ENCODE measurements at regions not wholly inside any gene's neighbourhood (a gene's known extent, or its start where the extent isn't known, plus 50 kb on each side); places are given as distances from the start of the nearest gene placed in this dataset.

DNA sequence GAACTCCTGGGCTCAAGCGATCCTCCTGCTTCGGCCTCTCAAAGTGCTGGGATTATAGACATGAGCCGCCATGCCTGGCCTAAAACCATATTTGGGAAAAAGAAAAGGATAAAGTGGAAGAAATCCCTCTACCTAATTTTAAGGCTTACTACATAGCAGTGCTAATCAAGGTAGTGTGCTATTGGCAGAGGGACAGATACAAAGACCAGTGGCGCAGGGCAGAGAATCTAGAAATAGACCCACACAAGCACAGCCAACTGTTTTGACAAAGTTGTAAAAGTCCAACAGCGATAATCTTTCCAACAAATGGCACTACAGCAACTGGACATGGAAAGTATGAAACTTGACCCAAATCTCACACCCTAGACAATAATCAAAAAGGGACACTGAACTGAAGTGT lies 138.4 kb downstream of the TFCP2L1 start:
- H3K27ac ChIP-seq (ENCODE audit: low read depth, low read length): no peak overlapping the region
- H3K36me3 ChIP-seq (ENCODE audit: control insufficient read depth in 2 of 3, insufficient read depth in 3 of 3, low read length in 3 of 3): no peaks in the 10 kb centered on the region
- H3K4me3 ChIP-seq (ENCODE audit: low read length): no peak overlapping the region
- H3K4me1 ChIP-seq (ENCODE audit: control insufficient read depth in 2 of 2, insufficient read depth in 2 of 2, low read length in 2 of 2): no peaks in the 10 kb centered on the region
- CTCF ChIA-PET: no interaction called here
- no peaks in the 10 kb centered on the region for H3K9me3 ChIP-seq (ENCODE audit: control insufficient read depth in 2 of 3, low read length in 3 of 3)
- intact Hi-C loops (cut with micrococcal nuclease): no loop called here
- Mint-ChIP-seq H3K4me3 (no peak overlapping the region), H3K36me3 (no peaks in the 10 kb centered on the region), H3K27me3 (peaks cover 0 to 18% (median 11%) of the 10 kb centered on the region in 5 donors), H3K27ac (no peak overlapping the region), H3K4me1 (no peaks in the 10 kb centered on the region), H3K9me3 (no peaks in the 10 kb centered on the region)
- no peak for ATAC-seq
- POLR2A ChIA-PET: no interaction called here
- DNase-seq: no peak
- no peaks in the 10 kb centered on the region for H3K27me3 ChIP-seq (ENCODE audit: control insufficient read depth in 2 of 2, insufficient read depth in 2 of 2, low read length in 2 of 2)

DNA sequence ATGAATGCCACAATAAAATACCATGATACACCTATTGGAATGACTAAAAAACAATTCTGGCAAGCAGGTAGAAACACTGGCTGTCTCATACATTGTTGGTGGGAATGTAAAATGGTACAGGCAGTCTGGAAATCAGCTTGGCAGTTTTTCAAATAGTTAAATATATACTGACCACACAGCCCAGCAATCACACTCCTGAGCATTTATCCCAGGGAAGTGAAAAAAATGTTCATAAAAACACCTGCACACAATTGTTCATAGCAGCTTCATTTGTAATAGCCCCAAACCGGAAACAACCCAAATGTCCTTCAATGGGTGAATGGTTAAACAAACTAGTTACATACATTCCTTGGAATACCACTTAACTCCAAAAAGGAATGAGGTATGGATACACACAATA lies 137.2 kb downstream of the TFCP2L1 start:
- Mint-ChIP-seq H3K4me1 (no peaks in the 10 kb centered on the region), H3K4me3 (no peak overlapping the region), H3K27ac (no peak overlapping the region), H3K36me3 (no peaks in the 10 kb centered on the region), H3K9me3 (no peaks in the 10 kb centered on the region), H3K27me3 (peaks cover 0 to 12% (median 10%) of the 10 kb centered on the region in 5 donors)
- no peaks in the 10 kb centered on the region for H3K9me3 ChIP-seq (ENCODE audit: control insufficient read depth in 2 of 3, low read length in 3 of 3)
- H3K4me1 ChIP-seq (ENCODE audit: control insufficient read depth in 2 of 2, insufficient read depth in 2 of 2, low read length in 2 of 2): no peaks in the 10 kb centered on the region
- DNase-seq: no peak
- intact Hi-C loops (cut with micrococcal nuclease): no loop called here
- no peak overlapping the region for H3K4me3 ChIP-seq (ENCODE audit: low read length)
- H3K36me3 ChIP-seq (ENCODE audit: control insufficient read depth in 2 of 3, insufficient read depth in 3 of 3, low read length in 3 of 3): no peaks in the 10 kb centered on the region
- CTCF ChIA-PET: no interaction called here
- POLR2A ChIA-PET: no interaction called here
- H3K27me3 ChIP-seq (ENCODE audit: control insufficient read depth in 2 of 2, insufficient read depth in 2 of 2, low read length in 2 of 2): no peaks in the 10 kb centered on the region
- H3K27ac ChIP-seq (ENCODE audit: low read depth, low read length): no peak overlapping the region
- no peak for ATAC-seq

DNA sequence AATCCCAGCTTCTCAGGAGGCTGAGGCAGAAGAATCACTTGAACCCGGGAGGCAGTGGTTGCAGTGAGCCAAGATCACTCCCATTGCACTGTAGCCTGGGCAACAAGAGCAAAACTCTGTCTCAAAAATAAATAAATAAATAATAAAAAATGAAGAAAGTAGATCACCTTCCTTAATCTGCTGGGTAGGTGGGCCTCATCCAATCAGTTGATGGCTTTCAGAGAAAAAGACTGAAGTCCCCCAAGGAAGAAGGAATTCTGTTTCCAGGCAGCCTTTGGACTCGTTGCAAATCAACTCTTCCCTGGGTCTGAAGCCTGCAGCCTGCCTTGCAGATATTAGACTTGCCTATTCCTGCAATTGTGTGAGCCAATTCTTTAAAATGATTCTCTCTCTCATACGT lies 136.5 kb downstream of the TFCP2L1 start:
- Histone ChIP-seq H3K9me3 (ENCODE audit: control insufficient read depth in 2 of 3, low read length in 3 of 3) (no peaks in the 10 kb centered on the region), H3K27ac (ENCODE audit: low read depth, low read length) (no peak overlapping the region), H3K4me1 (ENCODE audit: control insufficient read depth in 2 of 2, insufficient read depth in 2 of 2, low read length in 2 of 2) (no peaks in the 10 kb centered on the region), H3K27me3 (ENCODE audit: control insufficient read depth in 2 of 2, insufficient read depth in 2 of 2, low read length in 2 of 2) (no peaks in the 10 kb centered on the region), H3K36me3 (ENCODE audit: control insufficient read depth in 2 of 3, insufficient read depth in 3 of 3, low read length in 3 of 3) (no peaks in the 10 kb centered on the region), H3K4me3 (ENCODE audit: low read length) (no peak overlapping the region)
- peaks cover 0 to 11% (median 3%) of the 10 kb centered on the region in 5 donors for H3K27me3 Mint-ChIP-seq
- H3K36me3 Mint-ChIP-seq: no peaks in the 10 kb centered on the region
- no peak for DNase-seq
- POLR2A ChIA-PET: no interaction called here
- no peaks in the 10 kb centered on the region for H3K4me1 Mint-ChIP-seq
- H3K9me3 Mint-ChIP-seq: no peaks in the 10 kb centered on the region
- no peak for ATAC-seq
- intact Hi-C loops (cut with micrococcal nuclease): no loop called here
- H3K4me3 Mint-ChIP-seq: no peak overlapping the region
- H3K27ac Mint-ChIP-seq: no peak overlapping the region
- CTCF ChIA-PET: no interaction called here

DNA sequence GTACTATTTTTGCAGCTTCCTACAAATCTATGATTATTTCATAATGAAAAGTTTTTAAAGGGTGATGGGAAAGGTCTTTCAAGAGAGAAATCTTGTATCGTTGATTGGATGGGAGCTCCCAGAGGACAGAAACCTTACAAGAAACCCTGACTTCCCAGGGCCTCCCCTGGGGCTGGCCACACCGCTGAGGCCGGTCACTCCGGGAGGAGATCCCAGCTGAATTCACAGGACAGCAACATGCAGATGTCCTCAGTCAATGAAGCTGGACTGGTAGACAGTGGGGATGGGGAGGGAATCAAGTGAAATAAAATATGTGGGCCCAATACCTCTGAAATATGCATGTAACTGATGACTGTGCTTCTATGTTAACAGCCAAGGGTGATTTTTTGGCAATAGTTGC lies 135.6 kb downstream of the TFCP2L1 start:
- no peaks in the 10 kb centered on the region for H3K4me1 Mint-ChIP-seq
- no peaks in the 10 kb centered on the region for H3K4me1 ChIP-seq (ENCODE audit: control insufficient read depth in 2 of 2, insufficient read depth in 2 of 2, low read length in 2 of 2)
- ChIA-PET CTCF (no interaction called here), POLR2A (no interaction called here)
- no peaks in the 10 kb centered on the region for H3K36me3 Mint-ChIP-seq
- no peak for DNase-seq
- no peak for ATAC-seq
- H3K27ac ChIP-seq (ENCODE audit: low read depth, low read length): no peak overlapping the region
- H3K4me3 Mint-ChIP-seq: no peak overlapping the region
- no peaks in the 10 kb centered on the region for H3K9me3 ChIP-seq (ENCODE audit: control insufficient read depth in 2 of 3, low read length in 3 of 3)
- peaks cover 0 to 11% (median 0%) of the 10 kb centered on the region in 5 donors for H3K27me3 Mint-ChIP-seq
- no peaks in the 10 kb centered on the region for H3K36me3 ChIP-seq (ENCODE audit: control insufficient read depth in 2 of 3, insufficient read depth in 3 of 3, low read length in 3 of 3)
- no peaks in the 10 kb centered on the region for H3K9me3 Mint-ChIP-seq
- no peaks in the 10 kb centered on the region for H3K27me3 ChIP-seq (ENCODE audit: control insufficient read depth in 2 of 2, insufficient read depth in 2 of 2, low read length in 2 of 2)
- no peak overlapping the region for H3K27ac Mint-ChIP-seq
- no peak overlapping the region for H3K4me3 ChIP-seq (ENCODE audit: low read length)
- intact Hi-C loops (cut with micrococcal nuclease): no loop called here

DNA sequence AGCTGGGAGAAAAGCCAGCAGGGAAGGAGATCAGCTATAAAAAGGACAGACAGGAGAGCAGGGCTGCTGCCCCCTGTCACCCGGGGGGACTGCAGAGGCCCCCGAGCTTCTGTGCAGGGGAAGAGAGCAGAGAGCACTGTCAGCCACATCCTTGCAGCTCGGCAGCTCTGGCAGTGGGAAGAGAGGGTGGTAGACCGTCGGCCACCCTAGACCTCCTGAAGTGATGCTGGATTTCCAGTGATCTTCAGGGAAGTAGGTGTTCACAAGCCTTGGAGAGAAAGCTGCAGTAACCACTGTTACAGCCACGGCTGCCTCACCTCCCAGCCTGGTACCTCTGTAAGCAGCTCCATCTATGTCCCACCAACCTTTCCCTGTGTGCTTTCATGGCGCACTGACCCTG lies 134.9 kb downstream of the TFCP2L1 start:
- Histone ChIP-seq H3K4me1 (ENCODE audit: control insufficient read depth in 2 of 2, insufficient read depth in 2 of 2, low read length in 2 of 2) (no peaks in the 10 kb centered on the region), H3K27me3 (ENCODE audit: control insufficient read depth in 2 of 2, insufficient read depth in 2 of 2, low read length in 2 of 2) (no peaks in the 10 kb centered on the region), H3K4me3 (ENCODE audit: low read length) (no peak overlapping the region), H3K27ac (ENCODE audit: low read depth, low read length) (no peak overlapping the region), H3K9me3 (ENCODE audit: control insufficient read depth in 2 of 3, low read length in 3 of 3) (no peaks in the 10 kb centered on the region), H3K36me3 (ENCODE audit: control insufficient read depth in 2 of 3, insufficient read depth in 3 of 3, low read length in 3 of 3) (no peaks in the 10 kb centered on the region)
- Mint-ChIP-seq H3K27ac (no peak overlapping the region), H3K27me3 (peaks cover 0 to 11% (median 0%) of the 10 kb centered on the region in 5 donors), H3K36me3 (peaks cover 0 to under 1% (median 0%) of the 10 kb centered on the region in 5 donors), H3K4me3 (no peak overlapping the region), H3K4me1 (no peaks in the 10 kb centered on the region), H3K9me3 (peaks cover 0 to 1% (median 0%) of the 10 kb centered on the region in 11 donors)
- ATAC-seq (peak; percentile 22), DNase-seq (no peak)
- ChIA-PET POLR2A (no interaction called here), CTCF (no interaction called here)
- intact Hi-C loops (cut with micrococcal nuclease): no loop called here

DNA sequence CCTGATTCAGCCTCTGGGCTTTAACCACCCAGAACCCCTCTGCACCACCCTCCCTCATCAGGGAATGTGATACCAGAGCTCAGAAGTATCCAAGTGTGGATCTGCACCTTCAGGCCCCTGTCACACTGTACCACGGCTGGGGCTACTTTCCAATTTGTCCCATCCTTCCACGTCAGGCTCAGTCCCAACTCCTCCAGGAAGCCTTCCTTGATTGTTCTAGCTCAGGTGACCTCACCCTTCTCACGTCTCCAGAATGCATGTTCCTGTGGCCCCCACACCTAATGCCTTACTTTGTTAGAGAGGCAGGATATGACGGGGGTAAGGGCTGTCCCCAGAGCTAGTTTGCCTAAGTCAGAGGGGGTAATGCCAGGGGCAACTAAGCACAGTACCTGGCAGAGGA lies 134.3 kb downstream of the TFCP2L1 start:
- Histone ChIP-seq H3K9me3 (ENCODE audit: control insufficient read depth in 2 of 3, low read length in 3 of 3) (no peaks in the 10 kb centered on the region), H3K27me3 (ENCODE audit: control insufficient read depth in 2 of 2, insufficient read depth in 2 of 2, low read length in 2 of 2) (no peaks in the 10 kb centered on the region), H3K4me1 (ENCODE audit: control insufficient read depth in 2 of 2, insufficient read depth in 2 of 2, low read length in 2 of 2) (no peaks in the 10 kb centered on the region), H3K4me3 (ENCODE audit: low read length) (no peak overlapping the region), H3K27ac (ENCODE audit: low read depth, low read length) (no peak overlapping the region), H3K36me3 (ENCODE audit: control insufficient read depth in 2 of 3, insufficient read depth in 3 of 3, low read length in 3 of 3) (no peaks in the 10 kb centered on the region)
- DNase-seq: no peak
- Mint-ChIP-seq H3K4me3 (no peak overlapping the region), H3K27ac (no peak overlapping the region), H3K9me3 (peaks cover 0 to 4% (median 0%) of the 10 kb centered on the region in 11 donors), H3K36me3 (peaks cover 0 to 3% (median 0%) of the 10 kb centered on the region in 5 donors), H3K4me1 (no peaks in the 10 kb centered on the region), H3K27me3 (peaks cover 0 to 7% (median 0%) of the 10 kb centered on the region in 5 donors)
- ChIA-PET CTCF (no interaction called here), POLR2A (no interaction called here)
- ATAC-seq: no peak
- intact Hi-C loops (cut with micrococcal nuclease): no loop called here

DNA sequence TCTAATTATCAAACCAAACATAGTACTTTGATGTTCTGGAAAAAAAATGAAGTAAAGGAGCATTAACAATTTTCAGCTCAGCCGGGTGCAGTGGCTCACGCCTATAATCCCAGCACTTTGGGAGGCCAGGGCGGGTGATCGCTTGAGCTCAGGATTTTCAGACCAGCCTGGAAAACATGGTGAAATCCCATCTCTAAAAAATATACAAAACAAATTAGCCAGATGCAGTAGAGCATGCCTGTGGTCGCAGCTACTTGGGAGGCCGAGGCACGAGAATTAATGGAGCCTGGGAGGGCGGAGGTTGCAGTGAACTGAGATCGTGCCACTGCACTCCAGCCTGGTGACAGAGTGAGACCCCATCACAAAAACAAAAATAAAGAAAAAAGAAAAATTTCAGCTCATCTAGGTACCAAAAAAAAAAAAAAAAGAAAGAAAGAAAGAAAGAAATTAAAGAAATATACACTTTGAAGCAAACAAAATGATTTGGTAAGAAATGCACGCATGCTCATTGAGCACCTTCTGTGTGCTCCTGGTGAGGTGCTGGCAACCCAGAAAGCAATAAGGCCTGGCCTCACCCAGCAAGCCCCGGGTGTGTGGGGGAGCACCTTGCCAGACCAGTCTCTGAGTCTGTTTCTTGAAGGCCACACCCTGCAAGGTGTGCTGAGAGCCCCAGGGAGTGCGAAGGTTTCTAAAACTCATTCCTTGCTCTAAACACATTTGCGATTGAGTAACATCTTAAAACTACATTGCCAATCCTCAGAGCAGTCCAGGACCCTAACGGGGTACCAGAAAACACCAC lies 133.5 kb downstream of the TFCP2L1 start:
- Mint-ChIP-seq H3K36me3 (peaks cover 0 to 3% (median 0%) of the 10 kb centered on the region in 5 donors), H3K27ac (no peak overlapping the region), H3K4me1 (no peaks in the 10 kb centered on the region), H3K4me3 (no peak overlapping the region), H3K9me3 (peaks cover 0 to 8% (median 3%) of the 10 kb centered on the region in 11 donors), H3K27me3 (peaks cover 0 to 7% (median 0%) of the 10 kb centered on the region in 5 donors)
- intact Hi-C loops (cut with micrococcal nuclease): no loop called here
- no peak overlapping the region for H3K27ac ChIP-seq (ENCODE audit: low read depth, low read length)
- H3K27me3 ChIP-seq (ENCODE audit: control insufficient read depth in 2 of 2, insufficient read depth in 2 of 2, low read length in 2 of 2): no peaks in the 10 kb centered on the region
- H3K4me3 ChIP-seq (ENCODE audit: low read length): no peak overlapping the region
- ATAC-seq (no peak), DNase-seq (no peak)
- H3K9me3 ChIP-seq (ENCODE audit: control insufficient read depth in 2 of 3, low read length in 3 of 3): no peaks in the 10 kb centered on the region
- CTCF ChIA-PET: no interaction called here
- POLR2A ChIA-PET: no interaction called here
- H3K4me1 ChIP-seq (ENCODE audit: control insufficient read depth in 2 of 2, insufficient read depth in 2 of 2, low read length in 2 of 2): no peaks in the 10 kb centered on the region
- no peaks in the 10 kb centered on the region for H3K36me3 ChIP-seq (ENCODE audit: control insufficient read depth in 2 of 3, insufficient read depth in 3 of 3, low read length in 3 of 3)

Measured in naive thymus-derived CD4-positive, alpha-beta T cell (primary cell).